Activated CD4-positive, alpha-beta memory T cell treated with anti-CD3 and anti-CD28 coated beads for 36 hours (primary cell): ENCODE measurements at regions not wholly inside any gene's neighbourhood (a gene's known extent, or its start where the extent isn't known, plus 50 kb on each side); places are given as distances from the start of the nearest gene placed in this dataset.

Experiments used
- CTCF ChIA-PET: fragments of 350-600 bp; sonication (Branson Sonifier 250); formaldehyde crosslinking; loops from one replicate; lab custom pipeline; 2021; ENCODE audit warnings: antibody characterized with exemption, inconsistent platforms; lab: Charles Lee
- POLR2A ChIA-PET: fragments of 350-600 bp; sonication (Branson Sonifier 250); formaldehyde crosslinking; loops from one replicate; lab custom pipeline; 2021; ENCODE audit warnings: antibody characterized with exemption; lab: Charles Lee
- DNase-seq: peaks from one replicate; pipeline ENCODE4 v3.0.0-alpha.2; 2020
- H3K27ac Mint-ChIP-seq: one replicate; pipeline ENCODE4 v1.8.0; 2021; ENCODE audit warnings: mixed read lengths
- H3K27me3 Mint-ChIP-seq: one replicate; pipeline ENCODE4 v1.8.0; 2021; ENCODE audit warnings: mixed read lengths
- H3K36me3 Mint-ChIP-seq: one replicate; pipeline ENCODE4 v1.8.0; 2021; ENCODE audit warnings: mixed read lengths
- H3K4me1 Mint-ChIP-seq: one replicate; pipeline ENCODE4 v1.8.0; 2021; ENCODE audit warnings: low read depth, mixed read lengths
- H3K4me3 Mint-ChIP-seq: one replicate; pipeline ENCODE4 v1.8.0; 2021; ENCODE audit warnings: mild to moderate bottlenecking, mixed read lengths
- H3K9me3 Mint-ChIP-seq: one replicate; pipeline ENCODE4 v1.8.0; 2021; ENCODE audit warnings: mixed read lengths
- intact Hi-C: fragments of 100-400 bp; cut with micrococcal nuclease; formaldehyde crosslinking; loops from one replicate; pipeline ENCODE4 v1.15.1; 2023

- H3K27me3 Mint-ChIP-seq: peaks cover 6% of the 10 kb centered on the region
- CTCF ChIA-PET: no interaction called here
- no peak for DNase-seq
- POLR2A ChIA-PET: no interaction called here
- H3K4me1 Mint-ChIP-seq: peaks cover 14% of the 10 kb centered on the region
- no peak overlapping the region for H3K4me3 Mint-ChIP-seq
- H3K9me3 Mint-ChIP-seq: peaks cover 19% of the 10 kb centered on the region
- intact Hi-C loops: no loop called here
- peaks cover 8% of the 10 kb centered on the region for H3K36me3 Mint-ChIP-seq
- no peak overlapping the region for H3K27ac Mint-ChIP-seq
Measured at GRCh38 chr13:95457294-95457693, 95.2 kb upstream of the CLDN10 start.

- no peaks in the 10 kb centered on the region for H3K4me1 Mint-ChIP-seq
- POLR2A ChIA-PET: no interaction called here
- H3K27me3 Mint-ChIP-seq: no peaks in the 10 kb centered on the region
- H3K27ac Mint-ChIP-seq: no peak overlapping the region
- H3K9me3 Mint-ChIP-seq: peaks cover 19% of the 10 kb centered on the region
- intact Hi-C loops: no loop called here
- peaks cover 8% of the 10 kb centered on the region for H3K36me3 Mint-ChIP-seq
- CTCF ChIA-PET: no interaction called here
- H3K4me3 Mint-ChIP-seq: no peak overlapping the region
- no peak for DNase-seq
Measured at GRCh38 chr13:95462801-95463200, 89.7 kb upstream of the CLDN10 start.

GRCh38 chr13:95463531-95463930 lies 89.0 kb upstream of the CLDN10 start:
- DNase-seq: no peak
- CTCF ChIA-PET: no interaction called here
- Mint-ChIP-seq H3K4me1 (no peaks in the 10 kb centered on the region), H3K27ac (no peak overlapping the region), H3K36me3 (peaks cover 6% of the 10 kb centered on the region), H3K4me3 (no peak overlapping the region), H3K9me3 (peaks cover 18% of the 10 kb centered on the region), H3K27me3 (no peaks in the 10 kb centered on the region)
- POLR2A ChIA-PET: no interaction called here
- intact Hi-C loops: no loop called here

GRCh38 chr13:95470574-95471366 lies 81.8 kb upstream of the CLDN10 start:
- DNase-seq: no peak
- Mint-ChIP-seq H3K4me1 (no peaks in the 10 kb centered on the region), H3K27me3 (no peaks in the 10 kb centered on the region), H3K4me3 (no peak overlapping the region), H3K36me3 (no peaks in the 10 kb centered on the region), H3K27ac (no peak overlapping the region), H3K9me3 (no peaks in the 10 kb centered on the region)
- ChIA-PET CTCF (interaction anchor here (0.8 kb wide), 1 partner anchor 66 kb away, joined by 3 read pairs; no protein-coding TSS in a partner anchor), POLR2A (no interaction called here)
- intact Hi-C loops: loop anchor here (10.0 kb wide), 1 partner anchor 1036 kb away; no protein-coding TSS in a partner anchor

GRCh38 chr13:95471960-95472359 lies 80.6 kb upstream of the CLDN10 start:
- intact Hi-C loops: loop anchor here (10.0 kb wide), 1 partner anchor 1037 kb away; no protein-coding TSS in a partner anchor
- no peaks in the 10 kb centered on the region for H3K4me1 Mint-ChIP-seq
- no peaks in the 10 kb centered on the region for H3K27me3 Mint-ChIP-seq
- POLR2A ChIA-PET: no interaction called here
- no peaks in the 10 kb centered on the region for H3K36me3 Mint-ChIP-seq
- no peak for DNase-seq
- H3K9me3 Mint-ChIP-seq: no peaks in the 10 kb centered on the region
- no peak overlapping the region for H3K27ac Mint-ChIP-seq
- H3K4me3 Mint-ChIP-seq: no peak overlapping the region
- CTCF ChIA-PET: interaction anchor here (2.1 kb wide), 1 partner anchor 68 kb away, joined by 7 read pairs; no protein-coding TSS in a partner anchor

GRCh38 chr13:95474992-95475391 lies 77.5 kb upstream of the CLDN10 start:
- Mint-ChIP-seq H3K27me3 (peaks cover 1% of the 10 kb centered on the region), H3K36me3 (no peaks in the 10 kb centered on the region), H3K9me3 (no peaks in the 10 kb centered on the region), H3K4me3 (no peak overlapping the region), H3K27ac (no peak overlapping the region), H3K4me1 (peaks cover 4% of the 10 kb centered on the region)
- ChIA-PET CTCF (interaction anchor here (2.5 kb wide), 1 partner anchor 70 kb away, joined by 8 read pairs; no protein-coding TSS in a partner anchor), POLR2A (no interaction called here)
- intact Hi-C loops: loop anchor here (5.0 to 10.0 kb wide), 2 partner anchors 808 to 1040 kb away; no protein-coding TSS in a partner anchor
- DNase-seq: no peak

GRCh38 chr13:95477187-95477586 lies 75.3 kb upstream of the CLDN10 start:
- CTCF ChIA-PET: interaction anchor here (1.1 to 2.5 kb wide), 4 partner anchors 73 to 288 kb away, joined by 3 to 10 read pairs (median 6); no protein-coding TSS in a partner anchor
- H3K4me3 Mint-ChIP-seq: no peak overlapping the region
- intact Hi-C loops: loop anchor here (5.0 to 10.0 kb wide), 2 partner anchors 810 to 1042 kb away; no protein-coding TSS in a partner anchor

GRCh38 chr13:95479731-95480130 lies 72.8 kb upstream of the CLDN10 start:
- no peaks in the 10 kb centered on the region for H3K36me3 Mint-ChIP-seq
- no peak for DNase-seq
- peaks cover 1% of the 10 kb centered on the region for H3K27me3 Mint-ChIP-seq
- no peak overlapping the region for H3K4me3 Mint-ChIP-seq
- intact Hi-C loops: loop anchor here (1.0 to 10.0 kb wide), 3 partner anchors 56 to 1045 kb away; no protein-coding TSS in a partner anchor
- ChIA-PET CTCF (interaction anchor here (0.8 to 2.5 kb wide), 8 partner anchors 14 to 290 kb away, joined by 3 to 13 read pairs (median 7); partner anchors contain the start of gene DNAJC3), POLR2A (no interaction called here)
- no peaks in the 10 kb centered on the region for H3K9me3 Mint-ChIP-seq
- H3K4me1 Mint-ChIP-seq: peaks cover 9% of the 10 kb centered on the region
- H3K27ac Mint-ChIP-seq: no peak overlapping the region

More at GRCh38 chr13:95477187-95477586, 75.3 kb upstream of the CLDN10 start:
- POLR2A ChIA-PET: no interaction called here
- H3K36me3 Mint-ChIP-seq: no peaks in the 10 kb centered on the region
- DNase-seq: no peak
- peaks cover 9% of the 10 kb centered on the region for H3K4me1 Mint-ChIP-seq
- H3K9me3 Mint-ChIP-seq: no peaks in the 10 kb centered on the region
- no peak overlapping the region for H3K27ac Mint-ChIP-seq
- H3K27me3 Mint-ChIP-seq: peaks cover 1% of the 10 kb centered on the region

GRCh38 chr13:95480131-95480545 lies 72.4 kb upstream of the CLDN10 start:
- Mint-ChIP-seq H3K27ac (no peak overlapping the region), H3K4me1 (peaks cover 9% of the 10 kb centered on the region), H3K27me3 (peaks cover 1% of the 10 kb centered on the region), H3K9me3 (no peaks in the 10 kb centered on the region), H3K36me3 (no peaks in the 10 kb centered on the region), H3K4me3 (no peak overlapping the region)
- intact Hi-C loops: loop anchor here (1.0 kb wide), 1 partner anchor 55 kb away; no protein-coding TSS in a partner anchor
- POLR2A ChIA-PET: no interaction called here
- CTCF ChIA-PET: interaction anchor here (0.8 to 2.5 kb wide), 7 partner anchors 13 to 290 kb away, joined by 3 to 13 read pairs (median 8); no protein-coding TSS in a partner anchor
- DNase-seq: peak; percentile 54

- intact Hi-C loops: loop anchor here (1.0 kb wide), 1 partner anchor 54 kb away; no protein-coding TSS in a partner anchor
- no peak for DNase-seq
- H3K4me3 Mint-ChIP-seq: no peak overlapping the region
- H3K36me3 Mint-ChIP-seq: no peaks in the 10 kb centered on the region
- no peaks in the 10 kb centered on the region for H3K9me3 Mint-ChIP-seq
- H3K27me3 Mint-ChIP-seq: peaks cover 1% of the 10 kb centered on the region
- CTCF ChIA-PET: interaction anchor here (1.0 to 2.0 kb wide), 6 partner anchors 12 to 291 kb away, joined by 5 to 12 read pairs (median 8); no protein-coding TSS in a partner anchor
- no peak overlapping the region for H3K27ac Mint-ChIP-seq
- POLR2A ChIA-PET: no interaction called here
- H3K4me1 Mint-ChIP-seq: peaks cover 9% of the 10 kb centered on the region
Measured at GRCh38 chr13:95480791-95481780, 71.4 kb upstream of the CLDN10 start.

- Mint-ChIP-seq H3K4me1 (peaks cover 9% of the 10 kb centered on the region), H3K36me3 (no peaks in the 10 kb centered on the region), H3K27ac (no peak overlapping the region), H3K4me3 (no peak overlapping the region), H3K27me3 (no peaks in the 10 kb centered on the region), H3K9me3 (no peaks in the 10 kb centered on the region)
- DNase-seq: no peak
- intact Hi-C loops: no loop called here
- ChIA-PET POLR2A (no interaction called here), CTCF (no interaction called here)
Measured at GRCh38 chr13:95484052-95484451, 68.5 kb upstream of the CLDN10 start.
